ENCODE measurements at regions not wholly inside any gene's neighbourhood (a gene's known extent, or its start where the extent isn't known, plus 50 kb on each side); places are given as distances from the start of the nearest gene placed in this dataset.
"Not testable (repeated sequence)": the region's sequence is repeated elsewhere in the genome, so short reads cannot be mapped to it uniquely, and the experiment has no call there.

- DNase-seq (ENCODE audit: low read depth in 1 of 2, low spot score in 1 of 2): no peak
Measured at GRCh38 chr17:72385475-72385874, 264.7 kb downstream of the SOX9 start.

DNA sequence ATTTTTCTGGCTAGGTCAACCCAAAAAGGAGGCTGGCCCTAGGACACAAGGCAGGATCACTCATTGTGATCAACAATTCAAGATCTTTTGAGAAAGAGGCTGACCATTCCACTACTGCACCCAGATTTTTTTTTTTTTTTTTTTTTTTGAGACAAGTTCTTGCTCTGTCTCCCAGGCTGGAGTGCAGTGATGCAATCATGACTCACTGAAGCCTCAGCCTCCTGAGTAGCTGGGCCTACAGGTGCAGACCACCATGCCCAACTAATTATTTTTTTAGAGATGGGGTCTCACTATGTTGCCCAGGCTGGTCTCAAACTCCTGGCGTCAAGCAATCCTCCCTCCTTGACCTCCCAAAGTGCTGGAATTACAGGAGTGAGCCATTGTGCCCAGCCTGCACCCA lies 265.4 kb downstream of the SOX9 start:
- DNase-seq (ENCODE audit: low read depth in 1 of 2, low spot score in 1 of 2): not testable (repeated sequence)

- DNase-seq (ENCODE audit: low read depth in 1 of 2, low spot score in 1 of 2): no peak
Measured at GRCh38 chr17:72386619-72387237, 265.9 kb downstream of the SOX9 start.

GRCh38 chr17:72387487-72387886 lies 266.7 kb downstream of the SOX9 start:
- DNase-seq (ENCODE audit: low read depth in 1 of 2, low spot score in 1 of 2): no peak

GRCh38 chr17:72387969-72388368 lies 267.1 kb downstream of the SOX9 start:
- no peak for DNase-seq (ENCODE audit: low read depth in 1 of 2, low spot score in 1 of 2)

GRCh38 chr17:72388765-72389473 lies 268.1 kb downstream of the SOX9 start:
- no peak for DNase-seq (ENCODE audit: low read depth in 1 of 2, low spot score in 1 of 2)

GRCh38 chr17:72390675-72391508 lies 270.1 kb downstream of the SOX9 start:
- no peak for DNase-seq (ENCODE audit: low read depth in 1 of 2, low spot score in 1 of 2)

GRCh38 chr17:72392056-72393010 lies 271.5 kb downstream of the SOX9 start:
- DNase-seq (ENCODE audit: low read depth in 1 of 2, low spot score in 1 of 2): no peak

DNA sequence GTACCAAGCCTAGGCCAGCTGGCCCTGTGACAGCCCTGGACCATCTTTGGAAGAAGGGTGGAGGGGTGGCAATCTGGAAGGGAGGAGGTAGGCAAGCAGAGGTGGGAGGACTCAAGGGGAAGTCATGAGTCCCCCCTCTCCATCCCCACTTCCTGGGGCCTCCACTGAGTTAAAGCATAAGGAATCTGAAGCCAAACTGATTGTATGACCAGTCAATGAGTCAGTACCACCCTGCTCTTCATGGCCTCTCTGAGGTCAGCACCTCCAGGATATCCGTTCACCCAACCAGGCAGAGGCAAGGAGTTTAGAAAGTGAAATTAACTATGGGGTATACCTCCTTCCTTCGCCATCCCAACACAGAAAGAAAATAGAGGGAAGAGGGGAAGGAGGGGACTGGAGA lies 272.7 kb downstream of the SOX9 start:
- DNase-seq (ENCODE audit: low read depth in 1 of 2, low spot score in 1 of 2): no peak

DNA sequence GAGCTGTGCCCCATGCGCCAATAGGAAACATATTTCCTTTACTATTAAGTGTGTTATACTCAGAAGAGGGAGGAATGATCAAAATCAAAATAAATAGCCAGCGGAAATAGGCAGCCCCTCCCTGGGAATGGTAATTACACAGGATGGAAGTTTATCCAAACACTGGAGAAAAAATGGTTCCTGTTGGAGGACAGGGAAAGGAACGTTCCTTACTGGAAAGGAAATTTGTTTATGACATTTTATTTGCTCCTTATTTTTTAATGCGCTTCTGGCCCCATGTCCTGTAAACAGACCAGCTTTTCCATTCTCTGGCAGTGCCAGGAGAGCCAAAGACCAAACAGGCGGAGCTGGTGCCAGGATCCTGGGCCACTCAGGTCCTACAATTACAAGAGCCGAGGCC lies 273.7 kb downstream of the SOX9 start:
- no peak for DNase-seq (ENCODE audit: low read depth in 1 of 2, low spot score in 1 of 2)

GRCh38 chr17:72396121-72396520 lies 275.3 kb downstream of the SOX9 start:
- no peak for DNase-seq (ENCODE audit: low read depth in 1 of 2, low spot score in 1 of 2)

DNA sequence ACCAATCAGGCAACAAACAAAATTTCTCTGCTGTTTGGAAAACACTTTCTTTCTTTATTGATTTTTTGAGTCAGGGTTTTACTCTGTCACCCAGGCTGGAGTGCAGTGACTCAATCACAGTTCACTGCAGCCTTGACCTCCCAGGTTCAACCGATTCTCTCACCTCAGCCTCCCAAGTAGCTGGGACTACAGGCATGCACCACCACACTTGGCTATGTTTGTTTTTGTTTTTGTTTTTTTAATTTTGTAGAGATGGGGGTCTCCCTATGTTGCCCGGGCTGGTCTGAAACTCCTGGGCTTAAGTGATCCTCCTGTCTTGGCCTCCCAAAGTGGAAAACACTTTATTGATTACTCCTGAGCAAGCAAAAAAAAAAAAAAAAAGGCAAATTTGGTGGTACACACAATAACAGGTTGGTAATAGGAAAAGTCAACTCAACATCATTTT lies 276.4 kb downstream of the SOX9 start:
- DNase-seq (ENCODE audit: low read depth in 1 of 2, low spot score in 1 of 2): no peak

GRCh38 chr17:72397687-72398086 lies 276.9 kb downstream of the SOX9 start:
- DNase-seq (ENCODE audit: low read depth in 1 of 2, low spot score in 1 of 2): no peak

GRCh38 chr17:72399023-72399607 lies 278.3 kb downstream of the SOX9 start:
- DNase-seq (ENCODE audit: low read depth in 1 of 2, low spot score in 1 of 2): no peak

DNA sequence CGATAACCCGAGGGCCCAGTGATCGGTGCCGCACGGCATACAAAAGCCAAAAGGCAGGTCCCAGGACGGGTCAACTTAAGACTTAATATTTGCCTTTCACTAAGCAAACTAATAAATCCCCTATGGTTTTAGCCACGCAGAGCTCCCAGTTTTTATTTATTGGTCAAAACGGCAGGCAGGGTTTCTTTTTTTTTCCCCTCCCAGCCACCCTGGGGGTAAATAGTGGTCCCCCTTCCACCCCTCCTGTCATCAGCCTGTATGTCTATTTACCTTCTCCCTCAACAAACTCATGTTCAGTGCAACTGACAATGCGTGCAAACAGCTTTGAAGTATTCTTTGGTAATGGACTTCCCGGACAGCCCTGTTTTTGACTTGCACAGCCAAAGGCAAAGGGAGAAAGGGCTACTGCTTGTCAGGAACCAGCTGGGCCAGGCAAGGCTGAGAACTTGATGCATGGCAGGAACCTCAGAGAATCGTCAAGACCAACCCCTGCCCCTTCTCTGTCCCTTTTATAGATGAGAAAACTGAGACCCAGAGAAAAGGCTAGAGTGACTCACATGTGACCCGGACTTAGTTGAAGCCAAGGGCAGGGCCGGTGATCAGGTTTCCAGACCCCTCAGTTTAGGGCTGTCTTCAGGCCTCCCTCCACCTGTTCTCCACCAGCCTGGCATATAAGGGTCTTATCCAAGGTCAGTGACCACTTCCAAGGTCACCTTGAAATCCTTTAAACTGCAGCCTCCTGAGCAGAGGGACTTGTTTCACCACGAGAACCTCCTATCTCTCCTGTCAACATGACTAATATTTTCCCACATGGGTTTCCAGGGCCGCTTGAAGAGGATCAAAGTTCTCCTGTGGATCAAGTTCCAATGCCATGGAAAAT lies 279.0 kb downstream of the SOX9 start:
- no peak for DNase-seq (ENCODE audit: low read depth in 1 of 2, low spot score in 1 of 2)

GRCh38 chr17:72400488-72400827 lies 279.6 kb downstream of the SOX9 start:
- DNase-seq (ENCODE audit: low read depth in 1 of 2, low spot score in 1 of 2): no peak

DNA sequence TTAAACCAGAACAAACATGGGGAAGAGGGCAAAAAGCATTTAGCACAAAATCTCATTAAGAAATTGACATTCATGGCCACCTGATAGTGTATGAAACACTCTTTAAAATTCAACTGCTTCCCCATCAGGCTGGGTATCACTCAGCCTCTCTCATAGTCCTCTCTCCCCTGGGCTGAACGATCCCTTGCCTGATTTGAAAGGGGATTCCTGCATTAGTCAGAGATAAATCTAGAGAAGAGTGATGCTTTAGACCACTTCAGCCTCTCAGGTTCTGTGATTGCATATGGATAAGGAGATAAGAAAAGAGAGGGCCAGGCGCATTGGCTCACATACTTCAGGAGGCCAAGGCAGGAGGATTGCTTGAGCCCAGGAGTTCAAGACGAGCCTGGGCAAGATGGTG lies 280.0 kb downstream of the SOX9 start:
- DNase-seq (ENCODE audit: low read depth in 1 of 2, low spot score in 1 of 2): no peak

- DNase-seq (ENCODE audit: low read depth in 1 of 2, low spot score in 1 of 2): no peak
Measured at GRCh38 chr17:72401883-72402726, 281.3 kb downstream of the SOX9 start.

DNA sequence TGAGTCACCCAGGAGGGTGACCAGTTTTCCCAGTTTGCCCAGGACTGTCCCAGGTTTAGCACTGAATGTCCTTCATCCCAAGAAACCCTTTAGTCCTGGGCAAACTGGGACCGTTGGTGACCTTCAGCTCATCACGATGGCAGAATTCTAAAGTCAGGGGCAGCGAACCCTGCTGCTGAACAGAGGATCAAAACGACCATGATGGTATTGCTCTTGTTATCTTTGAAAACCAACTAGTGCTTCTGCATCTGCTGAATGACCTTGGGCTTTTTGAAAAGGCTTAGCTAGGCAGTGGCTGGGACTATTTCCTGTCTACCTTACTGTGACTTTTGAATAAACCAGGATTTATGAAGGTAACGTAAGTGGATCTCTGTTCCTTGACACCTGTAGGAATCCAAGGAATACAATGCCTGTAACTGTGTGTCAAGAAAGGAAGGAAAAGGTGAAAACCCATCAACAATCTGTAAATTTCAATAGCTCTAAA lies 281.9 kb downstream of the SOX9 start:
- DNase-seq (ENCODE audit: low read depth in 1 of 2, low spot score in 1 of 2): no peak

All from activated CD4-positive, alpha-beta T cell treated with anti-CD3 and anti-CD28 coated beads, Interleukin-2, amount 50 U/mL, for 24 hours (primary cell).